ENCODE measurements at regions not wholly inside any gene's neighbourhood (a gene's known extent, or its start where the extent isn't known, plus 50 kb on each side); places are given as distances from the start of the nearest gene placed in this dataset.
A peak's percentile ranks its signal among the peaks of the same experiment; 100 is the strongest.
"Not testable (repeated sequence)": the region's sequence is repeated elsewhere in the genome, so short reads cannot be mapped to it uniquely, and the experiment has no call there.

- H3K4me3 ChIP-seq (ENCODE audit: low read depth, low read length), result no peak overlapping the region
- DNase-seq (ENCODE audit: low read depth), result peak; percentile 21
- TF ChIP-seq CTCF (conservative IDR thresholded peaks at IDR 0.05; ENCODE audit: low read depth, low read length), result no peak
Measured at GRCh38 chr4:66554826-66555225, 884.5 kb upstream of the EPHA5 start.

DNA sequence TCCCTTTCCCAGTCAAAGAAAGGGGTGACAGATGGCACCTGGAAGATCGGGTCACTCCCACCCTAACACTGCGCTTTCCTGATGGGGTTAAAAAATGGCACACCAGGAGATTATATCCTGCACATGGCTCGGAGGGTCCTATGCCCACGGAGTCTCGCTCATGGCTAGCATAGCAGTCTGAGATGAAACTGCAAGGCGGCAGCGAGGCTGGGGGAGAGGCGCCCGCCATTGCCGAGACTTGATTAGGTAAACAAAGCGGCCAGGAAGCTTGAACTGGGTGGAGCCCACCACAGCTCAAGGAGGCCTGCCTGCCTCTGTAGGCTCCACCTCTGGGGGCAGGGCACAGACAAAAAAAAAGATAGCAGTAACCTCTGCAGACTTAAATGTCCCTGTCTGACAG, 875.0 kb upstream of the EPHA5 start:
- H3K4me3 ChIP-seq (ENCODE audit: low read depth, low read length); DNase-seq (ENCODE audit: low read depth): not testable (repeated sequence)

- H3K4me3 ChIP-seq (ENCODE audit: low read depth, low read length), result no peak overlapping the region
Measured at GRCh38 chr4:66544281-66544680, 874.0 kb upstream of the EPHA5 start.

DNA sequence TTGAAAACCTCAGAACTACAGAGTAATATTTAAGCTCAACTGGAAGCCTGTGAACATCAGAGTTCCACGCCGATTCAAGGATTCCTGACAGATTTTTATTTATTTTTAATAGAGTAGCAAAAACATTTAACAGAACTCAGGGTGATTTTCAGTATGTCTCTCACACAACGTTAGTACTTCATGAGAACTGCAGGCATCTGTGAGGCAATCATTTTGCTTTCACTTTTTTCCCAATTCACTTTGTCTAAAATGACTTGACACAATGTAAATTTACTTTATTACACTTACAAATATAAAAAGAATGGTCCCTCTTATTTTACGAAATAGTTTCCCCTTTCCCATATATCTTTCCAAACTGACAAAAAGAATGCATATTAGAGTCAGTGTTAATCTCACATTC, 869.5 kb upstream of the EPHA5 start:
- TF ChIP-seq CTCF (conservative IDR thresholded peaks at IDR 0.05; ENCODE audit: low read depth, low read length), result no peak
- H3K4me3 ChIP-seq (ENCODE audit: low read depth, low read length), result peak overlapping the region; percentile 36
- DNase-seq (ENCODE audit: low read depth), result peak; percentile 47

More at GRCh38 chr4:66544281-66544680, 874.0 kb upstream of the EPHA5 start:
- no peak for DNase-seq (ENCODE audit: low read depth)
- no peak for TF ChIP-seq CTCF (conservative IDR thresholded peaks at IDR 0.05; ENCODE audit: low read depth, low read length)

DNA sequence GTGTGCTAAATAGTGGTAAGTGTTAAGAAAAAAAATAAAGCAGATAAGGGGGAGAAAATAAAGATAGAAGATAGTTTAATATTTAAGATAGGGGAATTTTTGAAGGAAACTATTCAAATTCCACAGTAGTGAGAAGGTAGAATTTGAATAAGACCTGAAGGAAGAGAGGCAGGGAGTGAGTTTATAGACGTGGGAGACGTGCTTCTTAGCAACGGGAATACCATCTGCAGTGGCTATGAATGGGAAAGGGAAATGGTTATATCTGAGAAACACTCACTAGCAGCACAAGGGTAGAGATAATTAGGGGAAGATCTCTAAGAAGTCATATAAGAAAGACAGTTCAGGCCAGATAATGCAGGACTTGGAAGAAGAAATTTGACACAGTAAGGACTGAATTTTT, 854.5 kb upstream of the EPHA5 start:
- H3K4me3 ChIP-seq (ENCODE audit: low read depth, low read length), result no peak overlapping the region
- no peak for DNase-seq (ENCODE audit: low read depth)
- no peak for TF ChIP-seq CTCF (conservative IDR thresholded peaks at IDR 0.05; ENCODE audit: low read depth, low read length)

GRCh38 chr4:66522244-66522643, 852.0 kb upstream of the EPHA5 start:
- no peak for TF ChIP-seq CTCF (conservative IDR thresholded peaks at IDR 0.05; ENCODE audit: low read depth, low read length)
- no peak overlapping the region for H3K4me3 ChIP-seq (ENCODE audit: low read depth, low read length)
- DNase-seq (ENCODE audit: low read depth), result no peak

DNA sequence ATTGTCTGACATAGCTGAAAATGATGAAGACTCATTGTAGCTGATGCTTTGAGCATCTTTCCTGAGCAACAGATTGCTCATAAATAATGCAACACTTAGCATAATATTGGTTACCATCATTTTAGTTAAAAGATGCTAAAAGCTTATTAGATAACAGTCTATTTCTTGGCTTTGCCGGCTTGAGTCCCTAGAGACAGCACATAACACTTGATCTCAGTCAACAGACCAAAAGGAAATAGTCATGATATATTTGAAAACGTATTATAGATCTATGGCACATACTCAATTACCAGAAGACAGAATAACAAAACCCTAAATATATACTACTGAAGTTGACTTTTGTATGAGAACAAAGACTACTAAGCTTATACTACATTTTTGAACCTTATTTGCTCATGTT, 846.7 kb upstream of the EPHA5 start:
- DNase-seq (ENCODE audit: low read depth), result no peak
- no peak for TF ChIP-seq CTCF (conservative IDR thresholded peaks at IDR 0.05; ENCODE audit: low read depth, low read length)
- H3K4me3 ChIP-seq (ENCODE audit: low read depth, low read length), result no peak overlapping the region

- DNase-seq (ENCODE audit: low read depth), result no peak
- H3K4me3 ChIP-seq (ENCODE audit: low read depth, low read length), result no peak overlapping the region
- TF ChIP-seq CTCF (conservative IDR thresholded peaks at IDR 0.05; ENCODE audit: low read depth, low read length), result no peak
Measured at GRCh38 chr4:66506985-66507384, 836.7 kb upstream of the EPHA5 start.

Measured in choroid plexus epithelial cell (primary cell).